CD14-positive monocyte (primary cell): ENCODE measurements at regions not wholly inside any gene's neighbourhood (a gene's known extent, or its start where the extent isn't known, plus 50 kb on each side); places are given as distances from the start of the nearest gene placed in this dataset.

ENCODE experiments used
- DNase-seq, 3 donors: peaks; one replicate each; pipeline ENCODE4 v3.0.0-alpha.2; 2011 to 2022
- H2AFZ ChIP-seq: 2 replicates; pipeline ENCODE4 v1.6.0; 2012; ENCODE audit warnings: mild to moderate bottlenecking, low read depth, low read length, inconsistent platforms; ENCODE audit not compliant: insufficient read depth, poor library complexity, severe bottlenecking
- H3K27ac ChIP-seq, 2 donors: 1 replicate in 1 of 2; 2 replicates in 1 of 2; pipeline ENCODE4 v1.5.1; 2012 to 2013; ENCODE audit warnings: low read length in 2 of 2, control low read depth in 1 of 2, inconsistent platforms in 1 of 2, low read depth in 1 of 2, mild to moderate bottlenecking in 1 of 2
- H3K27me3 ChIP-seq, 2 donors: one replicate each; pipeline versions ENCODE4 v1.6.0 to v1.6.1; 2011 to 2013; ENCODE audit warnings: low read length in 2 of 2; ENCODE audit not compliant: control insufficient read depth in 2 of 2, insufficient read depth in 2 of 2
- H3K36me3 ChIP-seq, 2 donors: replicated peaks in 1 of 2; 1 replicate in 1 of 2; 2 replicates in 1 of 2; pipeline versions ENCODE4 v1.5.1 to v1.6.1; 2012 to 2013; ENCODE audit warnings: low read length in 2 of 2, control low read depth in 1 of 2, inconsistent platforms in 1 of 2, mild to moderate bottlenecking in 1 of 2; ENCODE audit not compliant: insufficient read depth in 2 of 2, control insufficient read depth in 1 of 2
- H3K4me1 ChIP-seq, 2 donors: 1 replicate in 1 of 2; 2 replicates in 1 of 2; pipeline versions ENCODE4 v1.5.1 to v1.6.1; 2012 to 2013; ENCODE audit warnings: low read length in 2 of 2, control low read depth in 1 of 2, inconsistent platforms in 1 of 2, mild to moderate bottlenecking in 1 of 2, moderate library complexity in 1 of 2; ENCODE audit not compliant: insufficient read depth in 2 of 2, control insufficient read depth in 1 of 2
- H3K4me2 ChIP-seq: replicated peaks from 2 replicates; pipeline ENCODE3; 2012; ENCODE audit warnings: low read length, moderate library complexity, mild to moderate bottlenecking; ENCODE audit not compliant: poor library complexity, severe bottlenecking; ENCODE audit errors: extremely low read depth
- H3K4me3 ChIP-seq, 3 experiments: fragments of 200-600 bp in 1 of 3; sonication (generic) in 1 of 3; replicated peaks in 1 of 3; 1 replicate in 2 of 3; 2 replicates in 1 of 3; pipeline ENCODE4 v1.5.1; 2011 to 2013; ENCODE audit warnings: low read length in 3 of 3, mild to moderate bottlenecking in 3 of 3, control low read depth in 2 of 3, low read depth in 2 of 3, inconsistent platforms in 1 of 3, moderate library complexity in 1 of 3
- H3K79me2 ChIP-seq: 2 replicates; pipeline ENCODE4 v1.6.0; 2012; ENCODE audit warnings: mild to moderate bottlenecking, control low read depth, inconsistent platforms, low read length, moderate library complexity; ENCODE audit not compliant: insufficient read depth
- H3K9ac ChIP-seq: 2 replicates; pipeline ENCODE4 v1.6.0; 2017; ENCODE audit warnings: low read length, mild to moderate bottlenecking; ENCODE audit not compliant: insufficient read depth, poor library complexity, severe bottlenecking
- H3K9me3 ChIP-seq, 2 donors: replicated peaks in 1 of 2; 1 replicate in 1 of 2; 2 replicates in 1 of 2; pipeline versions ENCODE4 v1.5.1 to v1.6.1; 2012 to 2013; ENCODE audit warnings: low read length in 2 of 2, control low read depth in 1 of 2; ENCODE audit not compliant: control insufficient read depth in 1 of 2, insufficient read depth in 1 of 2
- H4K20me1 ChIP-seq: 2 replicates; pipeline ENCODE4 v1.6.0; 2012; ENCODE audit warnings: mild to moderate bottlenecking, low read length, control low read depth, moderate library complexity; ENCODE audit not compliant: insufficient read depth
- H3K27ac Mint-ChIP-seq, 7 donors: one replicate each; pipeline ENCODE4 v1.8.0; 2020; ENCODE audit warnings: mild to moderate bottlenecking in 7 of 7, mixed read lengths in 7 of 7, moderate library complexity in 6 of 7, inconsistent platforms in 2 of 7
- H3K27me3 Mint-ChIP-seq, 3 donors: one replicate each; pipeline ENCODE4 v1.8.0; 2021 to 2022; ENCODE audit warnings: low read depth in 3 of 3, mild to moderate bottlenecking in 3 of 3, mixed read lengths in 3 of 3, moderate library complexity in 3 of 3, inconsistent platforms in 1 of 3
- H3K36me3 Mint-ChIP-seq, 2 donors: one replicate each; pipeline ENCODE4 v1.8.0; 2020; ENCODE audit warnings: mixed read lengths in 2 of 2, inconsistent platforms in 1 of 2, mild to moderate bottlenecking in 1 of 2
- H3K4me1 Mint-ChIP-seq: one replicate; pipeline ENCODE4 v1.8.0; 2020; ENCODE audit warnings: mild to moderate bottlenecking, mixed read lengths
- H3K4me3 Mint-ChIP-seq, 2 donors: one replicate each; pipeline ENCODE4 v1.8.0; 2020; ENCODE audit warnings: mild to moderate bottlenecking in 2 of 2, mixed read lengths in 2 of 2, moderate library complexity in 1 of 2
- H3K9me3 Mint-ChIP-seq, 7 donors: one replicate each; pipeline ENCODE4 v1.8.0; 2020 to 2022; ENCODE audit warnings: mixed read lengths in 7 of 7, mild to moderate bottlenecking in 6 of 7, moderate library complexity in 6 of 7, inconsistent platforms in 2 of 7
- WGBS: methylation state at CpG from one replicate; pipeline ENCODE4 v1.1.5; 2013; ENCODE audit warnings: missing lambda C conversion rate; ENCODE audit not compliant: insufficient coverage; 5-methylcytosine and 5-hydroxymethylcytosine counted together
- intact Hi-C, 2 donors: fragments of 100-400 bp; cut with micrococcal nuclease; formaldehyde crosslinking; loops; one replicate each; pipeline versions ENCODE4 v1.15.0 to v1.15.1; 2023
- TF ChIP-seq, protein P1 (sequence below): fragments of 200-600 bp; IDR thresholded peaks from one replicate; pipeline ENCODE4 v1.8.0; 2022; ENCODE audit warnings: antibody characterized with exemption, mild to moderate bottlenecking

DNA sequence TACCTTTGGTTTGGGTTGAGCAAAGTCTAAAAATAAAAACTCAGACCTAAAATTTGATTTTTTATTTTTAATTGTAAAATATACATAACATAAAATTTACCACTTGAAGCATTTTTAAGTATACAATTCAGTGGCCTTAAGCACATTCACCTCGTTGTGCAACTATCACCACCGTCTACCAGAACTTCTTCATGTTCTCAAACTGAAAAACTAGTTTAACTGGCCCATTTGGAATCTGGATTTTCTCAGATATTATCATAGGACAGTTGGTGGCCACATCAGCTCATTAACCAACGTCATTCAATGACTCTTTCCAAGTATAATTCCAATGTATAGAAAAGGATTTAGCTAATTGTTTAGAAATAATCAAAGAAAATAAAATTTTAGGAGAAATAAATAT lies 319.3 kb downstream of the TLE1 start:
- 50% methylated on average over 1 of the region's 3 CpGs for WGBS
- no peaks in the 10 kb centered on the region for H3K36me3 Mint-ChIP-seq
- intact Hi-C loops: no loop called here
- H3K27me3 Mint-ChIP-seq: peaks cover 0 to 1% (median 0%) of the 10 kb centered on the region in 3 donors
- Histone ChIP-seq H3K4me3 (no peak overlapping the region), H3K27ac (no peak overlapping the region), H3K79me2 (no peaks in the 10 kb centered on the region), H2AFZ (no peak overlapping the region), H3K9ac (no peak overlapping the region), H3K27me3 (no peaks in the 10 kb centered on the region), H4K20me1 (no peaks in the 10 kb centered on the region), H3K9me3 (peaks cover 4 to 5% of the 10 kb centered on the region in 2 donors), H3K4me1 (peaks cover 0 to under 1% of the 10 kb centered on the region in 2 donors), H3K4me2 (no peak overlapping the region), H3K36me3 (no peaks in the 10 kb centered on the region)
- DNase-seq: no peak
- peaks cover 2% of the 10 kb centered on the region for H3K4me1 Mint-ChIP-seq
- H3K9me3 Mint-ChIP-seq: peaks cover 2 to 12% (median 6%) of the 10 kb centered on the region in 7 donors
- no peak overlapping the region for H3K4me3 Mint-ChIP-seq
- TF ChIP-seq, protein P1, sequence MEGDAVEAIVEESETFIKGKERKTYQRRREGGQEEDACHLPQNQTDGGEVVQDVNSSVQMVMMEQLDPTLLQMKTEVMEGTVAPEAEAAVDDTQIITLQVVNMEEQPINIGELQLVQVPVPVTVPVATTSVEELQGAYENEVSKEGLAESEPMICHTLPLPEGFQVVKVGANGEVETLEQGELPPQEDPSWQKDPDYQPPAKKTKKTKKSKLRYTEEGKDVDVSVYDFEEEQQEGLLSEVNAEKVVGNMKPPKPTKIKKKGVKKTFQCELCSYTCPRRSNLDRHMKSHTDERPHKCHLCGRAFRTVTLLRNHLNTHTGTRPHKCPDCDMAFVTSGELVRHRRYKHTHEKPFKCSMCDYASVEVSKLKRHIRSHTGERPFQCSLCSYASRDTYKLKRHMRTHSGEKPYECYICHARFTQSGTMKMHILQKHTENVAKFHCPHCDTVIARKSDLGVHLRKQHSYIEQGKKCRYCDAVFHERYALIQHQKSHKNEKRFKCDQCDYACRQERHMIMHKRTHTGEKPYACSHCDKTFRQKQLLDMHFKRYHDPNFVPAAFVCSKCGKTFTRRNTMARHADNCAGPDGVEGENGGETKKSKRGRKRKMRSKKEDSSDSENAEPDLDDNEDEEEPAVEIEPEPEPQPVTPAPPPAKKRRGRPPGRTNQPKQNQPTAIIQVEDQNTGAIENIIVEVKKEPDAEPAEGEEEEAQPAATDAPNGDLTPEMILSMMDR: no peak
- no peak overlapping the region for H3K27ac Mint-ChIP-seq

DNA sequence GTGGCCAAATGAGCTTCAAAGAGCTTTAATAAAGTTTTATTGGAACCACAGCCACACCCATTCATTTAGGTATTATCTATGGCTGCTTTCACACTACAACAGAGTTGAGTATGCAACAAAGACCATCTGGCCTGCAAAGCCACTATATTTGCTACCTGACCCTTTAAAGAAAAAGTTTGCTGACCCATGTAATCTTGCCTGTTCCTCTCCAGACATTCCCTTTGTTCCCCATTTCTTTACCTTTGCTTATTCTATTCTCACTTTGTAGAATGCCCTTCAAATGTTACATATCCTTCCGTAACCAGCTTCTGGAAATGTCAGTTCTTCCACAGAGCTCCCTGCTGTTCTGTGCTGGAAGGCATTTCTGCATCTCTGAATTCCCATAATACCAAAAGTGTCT lies 320.2 kb downstream of the TLE1 start:
- Mint-ChIP-seq H3K27me3 (peaks cover 0 to 1% (median 0%) of the 10 kb centered on the region in 3 donors), H3K4me3 (no peak overlapping the region), H3K36me3 (no peaks in the 10 kb centered on the region), H3K27ac (no peak overlapping the region), H3K4me1 (no peaks in the 10 kb centered on the region), H3K9me3 (peaks cover 10 to 20% (median 15%) of the 10 kb centered on the region in 7 donors)
- Histone ChIP-seq H3K9ac (no peak overlapping the region), H3K9me3 (peaks cover 12 to 14% of the 10 kb centered on the region in 2 donors), H3K4me2 (no peak overlapping the region), H3K36me3 (no peaks in the 10 kb centered on the region), H3K27ac (no peak overlapping the region), H4K20me1 (no peaks in the 10 kb centered on the region), H3K79me2 (no peaks in the 10 kb centered on the region), H2AFZ (no peak overlapping the region), H3K27me3 (no peaks in the 10 kb centered on the region), H3K4me1 (no peaks in the 10 kb centered on the region), H3K4me3 (no peak overlapping the region)
- WGBS: no CpG with 5 or more reads among the region's 1 CpG
- TF ChIP-seq, protein P1: no peak
- DNase-seq: no peak
- intact Hi-C loops: no loop called here
